Neuron (in vitro differentiated cells): ENCODE measurements at regions not wholly inside any gene's neighbourhood (a gene's known extent, or its start where the extent isn't known, plus 50 kb on each side); places are given as distances from the start of the nearest gene placed in this dataset.

ENCODE experiments used
- H2AFZ ChIP-seq: one replicate; pipeline ENCODE4 v1.6.1; 2013; ENCODE audit warnings: low read depth, mild to moderate bottlenecking, inconsistent platforms, low read length, moderate library complexity
- H3K27me3 ChIP-seq: one replicate; pipeline ENCODE4 v1.6.1; 2013; ENCODE audit warnings: low read length; ENCODE audit not compliant: insufficient read depth
- H3K36me3 ChIP-seq: one replicate; pipeline ENCODE4 v1.6.1; 2013; ENCODE audit warnings: low read length; ENCODE audit not compliant: insufficient read depth
- H3K4me1 ChIP-seq: one replicate; pipeline ENCODE4 v1.6.1; 2013; ENCODE audit warnings: low read length; ENCODE audit not compliant: insufficient read depth
- H3K4me3 ChIP-seq: 2 replicates; pipeline ENCODE4 v1.5.1; 2013; ENCODE audit warnings: mild to moderate bottlenecking, low read length, moderate library complexity
- H3K9me3 ChIP-seq: one replicate; pipeline ENCODE4 v1.6.1; 2013; ENCODE audit warnings: low read length

- Histone ChIP-seq H2AFZ (no peak overlapping the region), H3K4me1 (no peaks in the 10 kb centered on the region), H3K9me3 (no peaks in the 10 kb centered on the region), H3K4me3 (no peak overlapping the region), H3K27me3 (no peaks in the 10 kb centered on the region), H3K36me3 (no peaks in the 10 kb centered on the region)
Measured at GRCh38 chr3:135757421-135757820, 208.1 kb upstream of the PPP2R3A start.

GRCh38 chr3:135758961-135759360 is 206.6 kb upstream of the PPP2R3A start:
- H2AFZ ChIP-seq = no peak overlapping the region
- no peaks in the 10 kb centered on the region for H3K4me1 ChIP-seq
- H3K27me3 ChIP-seq = no peaks in the 10 kb centered on the region
- no peaks in the 10 kb centered on the region for H3K36me3 ChIP-seq
- H3K4me3 ChIP-seq = no peak overlapping the region
- H3K9me3 ChIP-seq = no peaks in the 10 kb centered on the region

GRCh38 chr3:135759651-135760050 is 205.9 kb upstream of the PPP2R3A start:
- H3K27me3 ChIP-seq = no peaks in the 10 kb centered on the region
- no peaks in the 10 kb centered on the region for H3K4me1 ChIP-seq
- H3K4me3 ChIP-seq = no peak overlapping the region
- no peaks in the 10 kb centered on the region for H3K9me3 ChIP-seq
- no peaks in the 10 kb centered on the region for H3K36me3 ChIP-seq
- no peak overlapping the region for H2AFZ ChIP-seq

GRCh38 chr3:135760581-135760980 is 204.9 kb upstream of the PPP2R3A start:
- no peak overlapping the region for H3K4me3 ChIP-seq
- no peaks in the 10 kb centered on the region for H3K27me3 ChIP-seq
- H3K4me1 ChIP-seq = no peaks in the 10 kb centered on the region
- no peaks in the 10 kb centered on the region for H3K9me3 ChIP-seq
- no peak overlapping the region for H2AFZ ChIP-seq
- no peaks in the 10 kb centered on the region for H3K36me3 ChIP-seq

GRCh38 chr3:135762188-135762856 is 203.2 kb upstream of the PPP2R3A start:
- Histone ChIP-seq H3K9me3 (no peaks in the 10 kb centered on the region), H2AFZ (no peak overlapping the region), H3K27me3 (no peaks in the 10 kb centered on the region), H3K36me3 (no peaks in the 10 kb centered on the region), H3K4me1 (no peaks in the 10 kb centered on the region), H3K4me3 (no peak overlapping the region)

- Histone ChIP-seq H2AFZ (no peak overlapping the region), H3K36me3 (no peaks in the 10 kb centered on the region), H3K9me3 (no peaks in the 10 kb centered on the region), H3K4me3 (no peak overlapping the region), H3K27me3 (no peaks in the 10 kb centered on the region), H3K4me1 (no peaks in the 10 kb centered on the region)
Measured at GRCh38 chr3:135766115-135766514, 199.4 kb upstream of the PPP2R3A start.

GRCh38 chr3:135771760-135772159 is 193.8 kb upstream of the PPP2R3A start:
- no peaks in the 10 kb centered on the region for H3K36me3 ChIP-seq
- H3K4me3 ChIP-seq = no peak overlapping the region
- H3K27me3 ChIP-seq = no peaks in the 10 kb centered on the region
- H3K4me1 ChIP-seq = no peaks in the 10 kb centered on the region
- no peaks in the 10 kb centered on the region for H3K9me3 ChIP-seq
- H2AFZ ChIP-seq = no peak overlapping the region

- Histone ChIP-seq H3K27me3 (no peaks in the 10 kb centered on the region), H3K36me3 (no peaks in the 10 kb centered on the region), H3K4me1 (no peaks in the 10 kb centered on the region), H3K4me3 (no peak overlapping the region), H3K9me3 (no peaks in the 10 kb centered on the region), H2AFZ (no peak overlapping the region)
Measured at GRCh38 chr3:135779024-135779423, 186.5 kb upstream of the PPP2R3A start.

GRCh38 chr3:135779590-135780235 is 185.8 kb upstream of the PPP2R3A start:
- no peaks in the 10 kb centered on the region for H3K27me3 ChIP-seq

GRCh38 chr3:135781026-135781815 is 184.3 kb upstream of the PPP2R3A start:
- H3K9me3 ChIP-seq = no peaks in the 10 kb centered on the region
- H3K27me3 ChIP-seq = no peaks in the 10 kb centered on the region
- H2AFZ ChIP-seq = no peak overlapping the region
- H3K4me1 ChIP-seq = no peaks in the 10 kb centered on the region
- no peaks in the 10 kb centered on the region for H3K36me3 ChIP-seq
- no peak overlapping the region for H3K4me3 ChIP-seq

More at GRCh38 chr3:135779590-135780235, 185.8 kb upstream of the PPP2R3A start:
- Histone ChIP-seq H3K4me3 (no peak overlapping the region), H2AFZ (no peak overlapping the region), H3K4me1 (no peaks in the 10 kb centered on the region), H3K9me3 (no peaks in the 10 kb centered on the region), H3K36me3 (no peaks in the 10 kb centered on the region)

GRCh38 chr3:135784557-135784956 is 181.0 kb upstream of the PPP2R3A start:
- Histone ChIP-seq H3K9me3 (no peaks in the 10 kb centered on the region), H3K4me3 (no peak overlapping the region), H3K36me3 (no peaks in the 10 kb centered on the region)

GRCh38 chr3:135788146-135788545 is 177.4 kb upstream of the PPP2R3A start:
- Histone ChIP-seq H2AFZ (no peak overlapping the region), H3K9me3 (no peaks in the 10 kb centered on the region), H3K36me3 (no peaks in the 10 kb centered on the region), H3K4me1 (no peaks in the 10 kb centered on the region), H3K4me3 (no peak overlapping the region), H3K27me3 (no peaks in the 10 kb centered on the region)

More at GRCh38 chr3:135784557-135784956, 181.0 kb upstream of the PPP2R3A start:
- Histone ChIP-seq H3K27me3 (no peaks in the 10 kb centered on the region), H2AFZ (no peak overlapping the region), H3K4me1 (no peaks in the 10 kb centered on the region)

- Histone ChIP-seq H3K36me3 (no peaks in the 10 kb centered on the region), H3K4me3 (no peak overlapping the region), H2AFZ (no peak overlapping the region), H3K27me3 (no peaks in the 10 kb centered on the region), H3K9me3 (no peaks in the 10 kb centered on the region), H3K4me1 (no peaks in the 10 kb centered on the region)
Measured at GRCh38 chr3:135788978-135789377, 176.6 kb upstream of the PPP2R3A start.
